ENCODE measurements at regions not wholly inside any gene's neighbourhood (a gene's known extent, or its start where the extent isn't known, plus 50 kb on each side); places are given as distances from the start of the nearest gene placed in this dataset.
"Not testable (repeated sequence)": the region's sequence is repeated elsewhere in the genome, so short reads cannot be mapped to it uniquely, and the experiment has no call there.

DNA sequence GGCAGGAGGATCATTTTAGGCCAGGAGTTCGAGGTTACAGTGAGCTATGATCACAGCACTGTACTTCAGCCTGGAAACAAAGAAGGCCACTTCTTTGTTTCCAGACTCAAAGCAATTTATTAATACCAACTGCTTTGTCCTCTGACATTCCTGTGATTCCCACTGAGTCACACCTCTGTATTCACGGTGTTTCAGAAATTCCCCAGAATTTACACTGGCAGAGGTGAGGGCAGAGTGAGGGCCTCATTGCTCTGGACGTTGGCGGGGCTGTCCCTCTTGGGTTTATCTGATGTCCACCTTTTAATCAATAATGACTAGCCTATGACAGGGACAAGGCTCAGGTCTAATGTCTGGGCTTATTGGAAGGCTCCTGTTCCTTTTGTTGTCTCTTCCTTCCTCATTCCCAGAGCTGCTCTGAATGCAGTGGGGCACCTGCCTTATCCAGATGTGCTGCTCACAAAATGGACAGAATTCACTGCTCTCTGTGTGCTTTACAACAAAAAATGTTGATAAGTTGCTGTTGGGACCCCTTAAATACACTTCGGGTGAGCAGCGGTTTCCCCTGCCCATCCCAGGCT, 160.1 kb downstream of the BCL2L11 start:
- H2AFZ ChIP-seq (ENCODE audit: low read length); H3K4me1 ChIP-seq (ENCODE audit: insufficient read depth, low read length, poor library complexity, severe bottlenecking); H3K36me3 ChIP-seq (ENCODE audit: insufficient read depth, low read length); H3K4me3 ChIP-seq (ENCODE audit: low read length, poor library complexity, severe bottlenecking); H3F3A ChIP-seq (ENCODE audit: low read depth); H3K9me3 ChIP-seq (ENCODE audit: insufficient read depth, low read depth, low read length); H3K9ac ChIP-seq (ENCODE audit: low read depth, low read length, poor library complexity, severe bottlenecking); H3K4me2 ChIP-seq (ENCODE audit: low read depth, low read length, poor library complexity, severe bottlenecking); H3K79me2 ChIP-seq (ENCODE audit: insufficient read depth, low read length); H3K9me2 ChIP-seq (replicated peaks; ENCODE audit: low read depth, low read length); H3K27me3 ChIP-seq (ENCODE audit: insufficient read depth, low read length, poor library complexity, severe bottlenecking); H4K20me1 ChIP-seq (ENCODE audit: insufficient read depth, low read length, poor library complexity, severe bottlenecking): not testable (repeated sequence)

DNA sequence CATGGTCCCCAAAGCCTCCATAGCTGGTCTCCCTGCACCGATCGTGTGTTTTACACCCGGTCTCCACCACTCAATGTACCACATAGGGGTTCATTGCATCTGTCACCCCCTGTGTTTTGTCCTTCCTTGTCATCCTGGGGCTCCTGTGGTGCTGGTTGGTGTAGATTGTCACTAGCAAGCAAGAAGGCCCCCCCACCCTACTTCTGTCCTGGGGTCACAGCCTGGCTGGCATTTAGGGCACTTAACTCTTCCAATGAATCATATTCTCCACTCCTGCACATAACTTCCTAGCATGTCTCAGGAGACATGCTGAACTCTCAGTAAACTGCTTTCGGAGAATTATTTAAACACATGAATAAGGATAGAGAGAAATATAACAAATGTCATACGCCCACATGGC, 161.4 kb downstream of the BCL2L11 start:
- not testable (repeated sequence) for H2AFZ ChIP-seq (ENCODE audit: low read length); H3K4me2 ChIP-seq (ENCODE audit: low read depth, low read length, poor library complexity, severe bottlenecking); H3K27me3 ChIP-seq (ENCODE audit: insufficient read depth, low read length, poor library complexity, severe bottlenecking); H3K36me3 ChIP-seq (ENCODE audit: insufficient read depth, low read length); H3K9me3 ChIP-seq (ENCODE audit: insufficient read depth, low read depth, low read length); H3K9me2 ChIP-seq (replicated peaks; ENCODE audit: low read depth, low read length); H3K9ac ChIP-seq (ENCODE audit: low read depth, low read length, poor library complexity, severe bottlenecking); H4K20me1 ChIP-seq (ENCODE audit: insufficient read depth, low read length, poor library complexity, severe bottlenecking); H3F3A ChIP-seq (ENCODE audit: low read depth); H3K4me1 ChIP-seq (ENCODE audit: insufficient read depth, low read length, poor library complexity, severe bottlenecking); H3K79me2 ChIP-seq (ENCODE audit: insufficient read depth, low read length); H3K4me3 ChIP-seq (ENCODE audit: low read length, poor library complexity, severe bottlenecking)

DNA sequence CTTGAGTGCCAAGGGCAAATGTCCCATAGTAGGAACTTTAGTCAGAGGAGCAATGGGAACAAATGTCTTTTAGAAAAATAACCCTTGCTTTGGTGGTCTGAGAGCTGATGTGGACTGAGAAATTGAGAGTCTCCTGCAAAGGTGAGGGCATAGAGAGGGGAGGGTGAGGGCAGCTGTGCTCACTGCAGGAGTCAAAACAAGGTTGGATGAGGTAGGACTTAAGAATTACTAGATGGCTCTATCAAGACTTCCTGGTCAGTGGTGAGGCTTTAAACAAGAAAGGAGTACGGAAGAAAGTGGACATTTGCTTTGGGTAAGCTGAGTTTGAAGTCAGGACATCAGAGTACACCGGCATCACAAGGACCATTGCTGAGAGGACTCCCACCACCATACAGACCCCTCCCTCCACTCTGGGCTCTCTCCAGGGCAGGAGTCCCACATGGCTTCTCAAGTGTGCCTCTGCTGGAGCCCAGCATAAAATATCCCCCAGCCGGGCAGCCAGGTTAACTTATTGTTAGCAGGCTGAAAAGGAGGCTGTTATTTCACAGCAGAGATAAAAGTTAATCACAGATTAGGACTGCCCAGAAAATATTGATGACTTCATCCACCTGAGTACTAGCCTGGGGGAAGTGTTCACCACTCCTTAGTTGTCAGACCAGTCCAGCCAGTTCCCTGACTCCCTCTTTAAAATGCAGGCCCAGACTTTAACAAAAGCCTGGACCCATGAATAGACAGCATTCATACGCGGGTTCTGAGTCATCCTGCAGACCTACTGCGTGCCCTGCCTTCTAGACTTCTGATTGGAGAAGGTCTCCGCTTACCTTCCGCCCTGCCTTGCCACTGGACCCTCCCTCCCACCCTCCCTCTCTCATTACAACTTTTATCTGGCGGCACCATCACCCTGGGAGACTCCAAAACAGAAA, 167.2 kb downstream of the BCL2L11 start:
- H2AFZ ChIP-seq (ENCODE audit: low read length); H3K79me2 ChIP-seq (ENCODE audit: insufficient read depth, low read length); H3K27me3 ChIP-seq (ENCODE audit: insufficient read depth, low read length, poor library complexity, severe bottlenecking); H4K20me1 ChIP-seq (ENCODE audit: insufficient read depth, low read length, poor library complexity, severe bottlenecking); H3K4me1 ChIP-seq (ENCODE audit: insufficient read depth, low read length, poor library complexity, severe bottlenecking); H3K9me3 ChIP-seq (ENCODE audit: insufficient read depth, low read depth, low read length); H3F3A ChIP-seq (ENCODE audit: low read depth); H3K9ac ChIP-seq (ENCODE audit: low read depth, low read length, poor library complexity, severe bottlenecking); H3K4me2 ChIP-seq (ENCODE audit: low read depth, low read length, poor library complexity, severe bottlenecking); H3K9me2 ChIP-seq (replicated peaks; ENCODE audit: low read depth, low read length); H3K4me3 ChIP-seq (ENCODE audit: low read length, poor library complexity, severe bottlenecking); H3K36me3 ChIP-seq (ENCODE audit: insufficient read depth, low read length): not testable (repeated sequence)

- not testable (repeated sequence) for H3K4me1 ChIP-seq (ENCODE audit: insufficient read depth, low read length, poor library complexity, severe bottlenecking); H3K79me2 ChIP-seq (ENCODE audit: insufficient read depth, low read length); H3F3A ChIP-seq (ENCODE audit: low read depth); H3K9me2 ChIP-seq (replicated peaks; ENCODE audit: low read depth, low read length); H3K27me3 ChIP-seq (ENCODE audit: insufficient read depth, low read length, poor library complexity, severe bottlenecking); H3K36me3 ChIP-seq (ENCODE audit: insufficient read depth, low read length); H3K4me3 ChIP-seq (ENCODE audit: low read length, poor library complexity, severe bottlenecking); H3K9me3 ChIP-seq (ENCODE audit: insufficient read depth, low read depth, low read length); H2AFZ ChIP-seq (ENCODE audit: low read length); H3K9ac ChIP-seq (ENCODE audit: low read depth, low read length, poor library complexity, severe bottlenecking); H3K4me2 ChIP-seq (ENCODE audit: low read depth, low read length, poor library complexity, severe bottlenecking); H4K20me1 ChIP-seq (ENCODE audit: insufficient read depth, low read length, poor library complexity, severe bottlenecking)
Observed at GRCh38 chr2:111290370-111290769, 169.7 kb downstream of the BCL2L11 start.

DNA sequence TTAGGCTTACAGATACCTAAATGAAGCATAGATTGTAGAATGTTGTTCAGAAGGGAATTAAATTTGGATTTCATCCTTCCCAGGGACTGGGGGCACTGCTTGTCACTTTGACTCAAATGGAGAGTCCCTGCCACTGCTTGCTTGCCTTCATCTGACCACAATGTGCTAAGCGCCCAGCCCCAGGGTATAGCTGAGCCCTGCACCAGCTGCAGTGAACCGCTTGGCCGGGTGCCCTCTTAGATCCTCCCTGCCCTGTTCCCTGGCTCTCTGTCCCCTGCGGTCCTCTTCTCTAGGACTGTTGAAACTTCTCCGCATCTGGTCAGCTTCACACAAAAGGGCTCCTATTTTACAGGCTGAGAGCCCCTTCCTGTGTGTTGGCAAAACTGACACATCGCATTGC, 170.9 kb downstream of the BCL2L11 start:
- not testable (repeated sequence) for H3K4me2 ChIP-seq (ENCODE audit: low read depth, low read length, poor library complexity, severe bottlenecking); H3K9ac ChIP-seq (ENCODE audit: low read depth, low read length, poor library complexity, severe bottlenecking)

GRCh38 chr2:111292232-111292968, 171.7 kb downstream of the BCL2L11 start:
- not testable (repeated sequence) for H3K27me3 ChIP-seq (ENCODE audit: insufficient read depth, low read length, poor library complexity, severe bottlenecking); H3K4me1 ChIP-seq (ENCODE audit: insufficient read depth, low read length, poor library complexity, severe bottlenecking); H3K4me2 ChIP-seq (ENCODE audit: low read depth, low read length, poor library complexity, severe bottlenecking); H3K4me3 ChIP-seq (ENCODE audit: low read length, poor library complexity, severe bottlenecking); H4K20me1 ChIP-seq (ENCODE audit: insufficient read depth, low read length, poor library complexity, severe bottlenecking); H3K9me3 ChIP-seq (ENCODE audit: insufficient read depth, low read depth, low read length); H3K9me2 ChIP-seq (replicated peaks; ENCODE audit: low read depth, low read length); H3K9ac ChIP-seq (ENCODE audit: low read depth, low read length, poor library complexity, severe bottlenecking); H3F3A ChIP-seq (ENCODE audit: low read depth); H3K79me2 ChIP-seq (ENCODE audit: insufficient read depth, low read length); H3K36me3 ChIP-seq (ENCODE audit: insufficient read depth, low read length); H2AFZ ChIP-seq (ENCODE audit: low read length)

More for the DNA sequence above, 170.9 kb downstream of the BCL2L11 start:
- H3K4me3 ChIP-seq (ENCODE audit: low read length, poor library complexity, severe bottlenecking); H3F3A ChIP-seq (ENCODE audit: low read depth); H4K20me1 ChIP-seq (ENCODE audit: insufficient read depth, low read length, poor library complexity, severe bottlenecking); H3K4me1 ChIP-seq (ENCODE audit: insufficient read depth, low read length, poor library complexity, severe bottlenecking); H3K9me3 ChIP-seq (ENCODE audit: insufficient read depth, low read depth, low read length); H3K36me3 ChIP-seq (ENCODE audit: insufficient read depth, low read length); H3K27me3 ChIP-seq (ENCODE audit: insufficient read depth, low read length, poor library complexity, severe bottlenecking); H2AFZ ChIP-seq (ENCODE audit: low read length); H3K79me2 ChIP-seq (ENCODE audit: insufficient read depth, low read length); H3K9me2 ChIP-seq (replicated peaks; ENCODE audit: low read depth, low read length): not testable (repeated sequence)

- H3K36me3 ChIP-seq (ENCODE audit: insufficient read depth, low read length); H3K9ac ChIP-seq (ENCODE audit: low read depth, low read length, poor library complexity, severe bottlenecking); H3K27me3 ChIP-seq (ENCODE audit: insufficient read depth, low read length, poor library complexity, severe bottlenecking); H4K20me1 ChIP-seq (ENCODE audit: insufficient read depth, low read length, poor library complexity, severe bottlenecking); H2AFZ ChIP-seq (ENCODE audit: low read length); H3K4me2 ChIP-seq (ENCODE audit: low read depth, low read length, poor library complexity, severe bottlenecking); H3K4me3 ChIP-seq (ENCODE audit: low read length, poor library complexity, severe bottlenecking); H3F3A ChIP-seq (ENCODE audit: low read depth); H3K9me3 ChIP-seq (ENCODE audit: insufficient read depth, low read depth, low read length); H3K79me2 ChIP-seq (ENCODE audit: insufficient read depth, low read length); H3K9me2 ChIP-seq (replicated peaks; ENCODE audit: low read depth, low read length); H3K4me1 ChIP-seq (ENCODE audit: insufficient read depth, low read length, poor library complexity, severe bottlenecking): not testable (repeated sequence)
Observed at GRCh38 chr2:111294699-111295098, 174.0 kb downstream of the BCL2L11 start.
